NB4 (cell line): ENCODE measurements at regions not wholly inside any gene's neighbourhood (a gene's known extent, or its start where the extent isn't known, plus 50 kb on each side); places are given as distances from the start of the nearest gene placed in this dataset.

Source experiments
- DNase-seq: peaks from one replicate; pipeline ENCODE4 v3.0.0; 2010; ENCODE audit warnings: low read depth
- H3K4me3 ChIP-seq: one replicate; pipeline ENCODE4 v1.5.1; 2011; ENCODE audit warnings: mild to moderate bottlenecking, low read depth, low read length, moderate library complexity
- MYC ChIP-seq: IDR thresholded peaks from 2 replicates; pipeline ENCODE4 v1.6.1; 2011; ENCODE audit warnings: low read depth, low read length
- POLR2A ChIP-seq: IDR thresholded peaks from 2 replicates; pipeline ENCODE4 v1.6.1; 2011; ENCODE audit warnings: mild to moderate bottlenecking; ENCODE audit not compliant: insufficient read length; ENCODE audit errors: extremely low read depth
- TF ChIP-seq, protein P1 (sequence below): IDR thresholded peaks from 2 replicates; pipeline ENCODE4 v1.6.1; 2011; ENCODE audit warnings: low read depth, low read length
- TF ChIP-seq, protein P2 (sequence below): IDR thresholded peaks from one replicate; pipeline ENCODE4 v1.5.1; 2012; ENCODE audit warnings: low read depth, low read length

DNA sequence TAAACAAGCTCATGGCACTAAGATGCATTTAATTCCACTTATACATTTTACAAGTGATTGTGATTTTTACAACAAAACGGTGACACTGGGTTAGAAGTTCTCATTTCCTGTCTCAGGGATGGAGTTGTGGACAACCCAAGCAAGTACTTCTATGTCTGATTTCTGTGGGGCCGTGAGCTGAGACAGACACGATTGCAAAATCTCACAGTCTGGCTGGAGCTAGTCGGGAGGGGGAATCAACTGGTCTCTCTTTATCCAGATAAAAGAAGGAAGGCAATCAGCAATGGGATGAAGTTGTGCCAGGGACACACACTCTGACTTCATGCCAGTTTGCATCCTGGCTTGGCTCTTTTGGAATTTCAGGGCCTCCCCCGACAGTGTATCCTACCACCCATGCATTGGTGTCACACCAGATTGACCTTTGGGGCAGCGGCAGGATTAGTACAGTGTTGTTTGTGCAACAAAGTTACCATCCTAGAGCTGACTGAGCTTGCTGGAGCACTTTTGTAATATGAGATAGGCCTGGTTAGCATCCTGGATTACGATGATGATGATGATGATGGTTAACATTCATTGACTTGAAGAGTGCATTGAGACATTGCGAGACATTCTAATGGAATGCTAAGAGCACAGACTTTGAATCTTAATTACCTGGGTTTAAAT lies 98.8 kb downstream of the CTAGE1 start:
- no peak for TF ChIP-seq MYC
- TF ChIP-seq, protein P1, sequence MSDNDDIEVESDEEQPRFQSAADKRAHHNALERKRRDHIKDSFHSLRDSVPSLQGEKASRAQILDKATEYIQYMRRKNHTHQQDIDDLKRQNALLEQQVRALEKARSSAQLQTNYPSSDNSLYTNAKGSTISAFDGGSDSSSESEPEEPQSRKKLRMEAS, result no peak
- no peak overlapping the region for H3K4me3 ChIP-seq
- peak; percentile 25 for DNase-seq

DNA sequence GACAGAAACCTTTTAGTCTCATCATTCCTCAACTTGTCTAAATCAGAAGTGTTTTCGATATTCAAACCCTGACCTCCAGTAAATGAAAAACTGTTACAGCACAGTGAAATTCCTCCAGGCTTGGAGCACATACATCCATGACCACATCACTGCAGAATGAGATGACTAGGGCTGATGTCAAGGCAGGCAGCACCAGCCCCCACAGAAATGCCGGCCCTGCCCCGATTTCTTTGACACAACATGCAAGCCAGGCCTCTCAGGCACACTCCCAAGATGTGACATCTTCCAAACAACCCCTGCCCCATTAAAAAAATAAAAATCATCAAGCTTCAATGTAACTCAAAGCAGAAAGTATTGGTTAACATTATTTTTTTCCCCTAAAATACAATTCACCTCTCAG lies 103.3 kb downstream of the CTAGE1 start:
- TF ChIP-seq MYC (no peak), POLR2A (no peak)
- TF ChIP-seq, protein P1, result no peak
- TF ChIP-seq, protein P2, sequence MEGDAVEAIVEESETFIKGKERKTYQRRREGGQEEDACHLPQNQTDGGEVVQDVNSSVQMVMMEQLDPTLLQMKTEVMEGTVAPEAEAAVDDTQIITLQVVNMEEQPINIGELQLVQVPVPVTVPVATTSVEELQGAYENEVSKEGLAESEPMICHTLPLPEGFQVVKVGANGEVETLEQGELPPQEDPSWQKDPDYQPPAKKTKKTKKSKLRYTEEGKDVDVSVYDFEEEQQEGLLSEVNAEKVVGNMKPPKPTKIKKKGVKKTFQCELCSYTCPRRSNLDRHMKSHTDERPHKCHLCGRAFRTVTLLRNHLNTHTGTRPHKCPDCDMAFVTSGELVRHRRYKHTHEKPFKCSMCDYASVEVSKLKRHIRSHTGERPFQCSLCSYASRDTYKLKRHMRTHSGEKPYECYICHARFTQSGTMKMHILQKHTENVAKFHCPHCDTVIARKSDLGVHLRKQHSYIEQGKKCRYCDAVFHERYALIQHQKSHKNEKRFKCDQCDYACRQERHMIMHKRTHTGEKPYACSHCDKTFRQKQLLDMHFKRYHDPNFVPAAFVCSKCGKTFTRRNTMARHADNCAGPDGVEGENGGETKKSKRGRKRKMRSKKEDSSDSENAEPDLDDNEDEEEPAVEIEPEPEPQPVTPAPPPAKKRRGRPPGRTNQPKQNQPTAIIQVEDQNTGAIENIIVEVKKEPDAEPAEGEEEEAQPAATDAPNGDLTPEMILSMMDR, result no peak
- DNase-seq, result no peak
- no peak overlapping the region for H3K4me3 ChIP-seq

DNA sequence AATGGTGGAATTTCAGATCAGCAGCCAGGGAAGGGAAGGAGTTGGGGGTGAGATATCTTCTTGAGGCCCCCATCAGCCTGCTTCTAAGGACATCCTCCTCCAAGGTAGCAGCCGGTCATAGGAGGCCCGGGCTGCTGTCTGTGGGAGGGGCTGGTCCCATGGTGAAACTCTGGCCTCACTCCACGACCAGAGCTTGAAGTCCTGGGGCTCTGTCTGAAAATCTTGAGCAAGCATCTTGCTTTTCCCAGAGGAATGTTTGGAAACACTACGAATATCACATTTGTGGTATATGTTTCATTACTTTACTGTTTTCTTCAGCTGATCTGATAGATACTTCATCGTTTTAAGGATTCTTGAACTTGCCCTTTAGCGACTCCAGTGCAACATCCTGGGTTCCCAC lies 103.7 kb downstream of the CTAGE1 start:
- no peak overlapping the region for H3K4me3 ChIP-seq
- DNase-seq, result no peak
- no peak for TF ChIP-seq POLR2A
- TF ChIP-seq, protein P1, result no peak
- TF ChIP-seq, protein P2, result no peak
- TF ChIP-seq MYC, result no peak

DNA sequence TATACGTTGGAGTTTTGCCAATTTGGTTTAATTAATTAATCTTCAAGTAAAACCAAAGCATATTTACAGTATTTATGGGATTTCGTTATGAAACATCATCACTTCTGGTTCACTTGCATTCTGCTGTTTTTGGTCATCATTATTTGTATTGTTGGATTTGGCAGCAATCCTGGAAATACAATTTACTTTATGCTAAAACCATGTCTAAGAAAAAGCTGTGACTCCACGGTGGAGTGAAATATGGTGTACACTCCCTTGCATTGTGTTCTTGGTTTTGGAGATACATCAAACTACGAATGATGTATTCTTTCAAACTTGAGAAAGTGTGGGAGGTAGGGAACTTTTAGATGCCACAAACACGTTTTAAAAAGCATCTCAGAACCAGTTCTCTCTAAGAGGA lies 106.4 kb downstream of the CTAGE1 start:
- DNase-seq, result no peak
- no peak overlapping the region for H3K4me3 ChIP-seq
- TF ChIP-seq MYC (no peak), POLR2A (no peak)
- TF ChIP-seq, protein P1, result no peak
- TF ChIP-seq, protein P2, result no peak

DNA sequence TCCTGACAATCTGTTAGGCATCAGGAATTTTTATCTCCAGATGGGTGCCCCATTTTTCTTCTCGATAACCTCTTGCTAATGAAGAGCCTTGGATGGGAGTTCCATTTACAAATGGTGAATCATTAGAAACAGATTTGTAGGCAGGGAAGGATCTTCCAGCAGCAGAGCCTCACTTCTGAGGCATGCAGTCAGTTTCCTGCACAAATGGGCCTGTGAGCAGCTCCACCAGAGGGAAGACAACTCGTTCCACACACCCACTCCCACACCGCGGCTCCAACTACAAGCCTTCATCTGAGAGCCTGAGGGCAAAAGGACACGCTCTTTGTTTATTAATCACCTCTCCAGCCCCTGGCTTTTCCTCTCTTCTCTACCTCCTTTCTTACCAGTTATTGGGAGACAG lies 108.5 kb downstream of the CTAGE1 start:
- TF ChIP-seq, protein P2, result no peak
- TF ChIP-seq POLR2A, result no peak
- TF ChIP-seq MYC, result no peak
- TF ChIP-seq, protein P1, result no peak
- DNase-seq, result no peak
- H3K4me3 ChIP-seq, result no peak overlapping the region

DNA sequence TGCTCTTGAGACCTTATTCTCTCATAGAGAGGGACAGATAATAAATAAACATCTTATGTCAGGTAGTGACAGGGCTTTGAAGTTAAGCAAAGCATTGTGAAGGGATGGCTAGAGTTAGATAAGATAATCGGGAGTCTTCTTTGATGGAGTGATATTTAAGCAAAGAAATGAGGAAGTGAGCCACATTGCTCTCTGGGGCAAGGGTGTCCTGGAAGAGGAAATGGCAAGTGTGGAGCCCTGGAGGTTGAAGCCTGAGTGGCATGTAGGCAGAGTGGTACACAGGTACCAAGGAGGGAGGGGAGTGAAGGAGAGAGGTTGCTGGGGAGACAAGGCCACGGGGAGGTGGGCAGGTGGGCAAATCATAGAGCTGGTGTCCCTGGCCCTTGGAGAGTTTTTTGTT lies 110.2 kb downstream of the CTAGE1 start:
- TF ChIP-seq, protein P1, result no peak
- TF ChIP-seq POLR2A (no peak), MYC (no peak)
- TF ChIP-seq, protein P2, result no peak
- DNase-seq, result peak; percentile 70

More for the DNA sequence above, 110.2 kb downstream of the CTAGE1 start:
- no peak overlapping the region for H3K4me3 ChIP-seq
